DND-41 (cell line): ENCODE measurements at regions not wholly inside any gene's neighbourhood (a gene's known extent, or its start where the extent isn't known, plus 50 kb on each side); places are given as distances from the start of the nearest gene placed in this dataset.

ENCODE experiments used
- ATAC-seq: fragments of 200-7000 bp; cut with Tn5 transposase; 3 replicates; pipeline ENCODE4 v1.9.1; 2021; ENCODE audit warnings: low read depth; ENCODE audit not compliant: insufficient read depth
- DNase-seq: peaks from one replicate; pipeline ENCODE4 v3.0.0-alpha.2; 2020
- H2AFZ ChIP-seq: 2 replicates; pipeline ENCODE4 v1.6.0; 2012; ENCODE audit warnings: low read depth, low read length
- H3K27ac ChIP-seq: 2 replicates; pipeline ENCODE4 v1.5.1; 2012; ENCODE audit warnings: low read length, inconsistent platforms
- H3K27me3 ChIP-seq: fragments of 200-600 bp; sonication (generic); 2 replicates; pipeline ENCODE4 v1.6.0; 2012; ENCODE audit warnings: low read length, mild to moderate bottlenecking, inconsistent platforms; ENCODE audit not compliant: insufficient read depth, poor library complexity
- H3K36me3 ChIP-seq: 2 replicates; pipeline ENCODE4 v1.5.1; 2012; ENCODE audit warnings: low read length, inconsistent platforms; ENCODE audit not compliant: insufficient read depth
- H3K4me1 ChIP-seq: 2 replicates; pipeline ENCODE4 v1.5.1; 2012; ENCODE audit warnings: mild to moderate bottlenecking, low read length; ENCODE audit not compliant: insufficient read depth
- H3K4me2 ChIP-seq: 2 replicates; pipeline ENCODE4 v1.6.0; 2012; ENCODE audit warnings: mild to moderate bottlenecking, moderate library complexity, low read length, inconsistent platforms; ENCODE audit not compliant: insufficient read depth
- H3K4me3 ChIP-seq, 2 experiments: fragments of 200-600 bp in 1 of 2; shearing (Covaris generic) in 1 of 2; 2 replicates each; pipeline ENCODE4 v1.5.1; 2012 to 2016; ENCODE audit warnings: inconsistent platforms in 2 of 2, low read length in 2 of 2, mild to moderate bottlenecking in 2 of 2, low read depth in 1 of 2, moderate library complexity in 1 of 2
- H3K79me2 ChIP-seq: 2 replicates; pipeline ENCODE4 v1.6.0; 2012; ENCODE audit warnings: low read length, inconsistent platforms; ENCODE audit not compliant: insufficient read depth
- H3K9ac ChIP-seq: 2 replicates; pipeline ENCODE4 v1.6.0; 2012; ENCODE audit warnings: low read depth, mild to moderate bottlenecking, inconsistent platforms, low read length, moderate library complexity
- H3K9me3 ChIP-seq: 2 replicates; pipeline ENCODE4 v1.5.1; 2012; ENCODE audit warnings: low read length, moderate library complexity, mild to moderate bottlenecking, inconsistent platforms; ENCODE audit not compliant: insufficient read depth, severe bottlenecking
- H4K20me1 ChIP-seq: 2 replicates; pipeline ENCODE4 v1.6.0; 2012; ENCODE audit warnings: low read length; ENCODE audit not compliant: insufficient read depth
- CTCF ChIP-seq: IDR thresholded peaks from 2 replicates; pipeline ENCODE4 v1.5.1; 2012; ENCODE audit warnings: borderline replicate concordance, low read length, moderate library complexity, mild to moderate bottlenecking; ENCODE audit not compliant: poor library complexity, severe bottlenecking; ENCODE audit errors: extremely low read depth
- EZH2 ChIP-seq: IDR thresholded peaks from 3 replicates; pipeline ENCODE4 v1.6.1; 2012; ENCODE audit warnings: borderline replicate concordance, low read depth, mild to moderate bottlenecking, moderate library complexity, low read length, inconsistent platforms; ENCODE audit not compliant: severe bottlenecking

DNA sequence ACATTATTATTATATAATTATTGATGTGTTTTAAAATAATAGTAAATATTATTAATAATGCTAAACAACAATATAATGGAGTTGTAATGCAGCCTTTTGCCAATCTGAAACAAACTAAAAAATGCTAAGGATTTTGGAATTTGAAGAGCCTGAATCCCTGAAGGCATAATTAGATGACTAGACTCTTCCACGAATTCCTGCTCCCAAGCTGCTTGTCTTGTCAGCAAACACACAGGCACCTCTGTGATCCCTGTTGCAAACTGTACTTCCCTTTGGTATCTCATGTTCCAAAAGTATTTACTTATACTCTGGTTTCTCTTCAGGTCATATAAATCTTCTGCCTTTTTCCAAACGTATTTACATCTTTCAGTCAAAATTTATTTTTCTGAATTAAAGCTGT, 1862.4 kb downstream of the OLFM4 start:
- Histone ChIP-seq H3K4me3 (no peak overlapping the region), H3K4me2 (no peak overlapping the region), H3K9ac (no peak overlapping the region), H4K20me1 (no peaks in the 10 kb centered on the region), H3K27ac (no peak overlapping the region), H3K36me3 (no peaks in the 10 kb centered on the region), H3K9me3 (no peaks in the 10 kb centered on the region), H2AFZ (no peak overlapping the region), H3K27me3 (no peaks in the 10 kb centered on the region), H3K4me1 (no peaks in the 10 kb centered on the region), H3K79me2 (no peaks in the 10 kb centered on the region)
- no peak for TF ChIP-seq EZH2
- no peak for TF ChIP-seq CTCF
- ATAC-seq (no peak), DNase-seq (no peak)

DNA sequence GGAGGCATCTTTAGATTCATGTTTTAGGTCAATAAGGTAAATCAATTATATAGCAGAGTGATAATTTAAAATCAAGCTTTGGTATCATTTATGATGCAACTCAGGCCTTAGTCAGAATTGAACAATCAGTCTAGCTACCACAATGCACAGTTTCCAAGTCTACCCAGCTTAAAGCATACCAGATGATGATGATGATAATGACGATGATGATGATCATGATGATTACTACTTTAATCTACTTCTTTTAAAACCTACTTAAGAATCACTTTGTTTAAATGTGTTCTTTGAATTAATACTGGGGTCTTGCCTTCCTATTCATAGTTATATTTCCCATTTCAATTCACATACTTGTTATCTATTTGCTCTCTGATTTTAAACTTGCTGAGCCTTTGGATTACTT, 1872.7 kb downstream of the OLFM4 start:
- H3K27ac ChIP-seq: no peak overlapping the region
- no peak overlapping the region for H2AFZ ChIP-seq
- DNase-seq (no peak), ATAC-seq (no peak)
- no peaks in the 10 kb centered on the region for H3K9me3 ChIP-seq
- no peak overlapping the region for H3K4me3 ChIP-seq
- no peaks in the 10 kb centered on the region for H3K79me2 ChIP-seq
- TF ChIP-seq CTCF: no peak
- TF ChIP-seq EZH2: no peak
- H3K9ac ChIP-seq: no peak overlapping the region
- H3K27me3 ChIP-seq: no peaks in the 10 kb centered on the region
- H3K4me1 ChIP-seq: no peaks in the 10 kb centered on the region
- H3K4me2 ChIP-seq: no peak overlapping the region
- H3K36me3 ChIP-seq: no peaks in the 10 kb centered on the region
- no peaks in the 10 kb centered on the region for H4K20me1 ChIP-seq

GRCh38 chr13:54912367-54912766, 1883.8 kb downstream of the OLFM4 start:
- Histone ChIP-seq H3K4me2 (no peak overlapping the region), H3K9me3 (no peaks in the 10 kb centered on the region), H4K20me1 (no peaks in the 10 kb centered on the region), H3K36me3 (no peaks in the 10 kb centered on the region), H3K4me3 (no peak overlapping the region), H2AFZ (no peak overlapping the region), H3K27ac (no peak overlapping the region), H3K27me3 (no peaks in the 10 kb centered on the region), H3K4me1 (no peaks in the 10 kb centered on the region), H3K9ac (no peak overlapping the region), H3K79me2 (no peaks in the 10 kb centered on the region)
- ATAC-seq (no peak), DNase-seq (no peak)
- TF ChIP-seq EZH2 (no peak), CTCF (no peak)

- H3K27ac ChIP-seq: no peak overlapping the region
- H3K9ac ChIP-seq: no peak overlapping the region
- H3K4me3 ChIP-seq: no peak overlapping the region
- no peaks in the 10 kb centered on the region for H3K36me3 ChIP-seq
- DNase-seq: no peak
- H3K79me2 ChIP-seq: no peaks in the 10 kb centered on the region
- H3K27me3 ChIP-seq: no peaks in the 10 kb centered on the region
- no peaks in the 10 kb centered on the region for H3K4me1 ChIP-seq
- ATAC-seq: no peak
- TF ChIP-seq EZH2: no peak
- no peak for TF ChIP-seq CTCF
- no peak overlapping the region for H3K4me2 ChIP-seq
- no peak overlapping the region for H2AFZ ChIP-seq
- no peaks in the 10 kb centered on the region for H4K20me1 ChIP-seq
- no peaks in the 10 kb centered on the region for H3K9me3 ChIP-seq
Measured at GRCh38 chr13:54913668-54914067, 1885.1 kb downstream of the OLFM4 start.
